GM13977 (cell line): ENCODE measurements at regions not wholly inside any gene's neighbourhood (a gene's known extent, or its start where the extent isn't known, plus 50 kb on each side); places are given as distances from the start of the nearest gene placed in this dataset.

Experiments
- DNase-seq: peaks from one replicate; pipeline ENCODE4 v3.0.0; 2012; ENCODE audit warnings: low spot score
- CTCF ChIP-seq: IDR thresholded peaks from 2 replicates; pipeline ENCODE4 v1.5.1; 2012; ENCODE audit warnings: mild to moderate bottlenecking, control low read depth; ENCODE audit not compliant: insufficient read depth; ENCODE audit errors: extremely low read depth, missing control alignments
- in situ Hi-C: fragments of 300-500 bp; cut with MboI; formaldehyde crosslinking; loops from one replicate; pipeline ENCODE4 v1.12.0; 2022; ENCODE audit warnings: low sequenced_read_pairs, low pct_unique_long_range_greater_than_20kb, mixed read lengths, inconsistent platforms; ENCODE audit not compliant: unreplicated experiment

- TF ChIP-seq CTCF, result no peak
- DNase-seq, result no peak
- in situ Hi-C loops, result no loop called here
Measured at GRCh38 chr20:60091861-60092260, 133.6 kb downstream of the CDH26 start.

GRCh38 chr20:60092729-60093128 lies 134.5 kb downstream of the CDH26 start:
- TF ChIP-seq CTCF, result no peak
- no peak for DNase-seq
- in situ Hi-C loops, result no loop called here

GRCh38 chr20:60095456-60095855 lies 137.2 kb downstream of the CDH26 start:
- in situ Hi-C loops, result no loop called here
- TF ChIP-seq CTCF, result no peak
- no peak for DNase-seq

GRCh38 chr20:60096166-60096565 lies 137.9 kb downstream of the CDH26 start:
- TF ChIP-seq CTCF, result no peak
- in situ Hi-C loops, result no loop called here
- DNase-seq, result no peak

GRCh38 chr20:60097285-60097684 lies 139.1 kb downstream of the CDH26 start:
- no peak for TF ChIP-seq CTCF
- no peak for DNase-seq
- in situ Hi-C loops, result no loop called here

- no peak for DNase-seq
- in situ Hi-C loops, result no loop called here
- no peak for TF ChIP-seq CTCF
Measured at GRCh38 chr20:60100780-60101179, 142.6 kb downstream of the CDH26 start.
